ENCODE measurements at regions not wholly inside any gene's neighbourhood (a gene's known extent, or its start where the extent isn't known, plus 50 kb on each side); places are given as distances from the start of the nearest gene placed in this dataset.
"Not testable (repeated sequence)": the region's sequence is repeated elsewhere in the genome, so short reads cannot be mapped to it uniquely, and the experiment has no call there.

DNA sequence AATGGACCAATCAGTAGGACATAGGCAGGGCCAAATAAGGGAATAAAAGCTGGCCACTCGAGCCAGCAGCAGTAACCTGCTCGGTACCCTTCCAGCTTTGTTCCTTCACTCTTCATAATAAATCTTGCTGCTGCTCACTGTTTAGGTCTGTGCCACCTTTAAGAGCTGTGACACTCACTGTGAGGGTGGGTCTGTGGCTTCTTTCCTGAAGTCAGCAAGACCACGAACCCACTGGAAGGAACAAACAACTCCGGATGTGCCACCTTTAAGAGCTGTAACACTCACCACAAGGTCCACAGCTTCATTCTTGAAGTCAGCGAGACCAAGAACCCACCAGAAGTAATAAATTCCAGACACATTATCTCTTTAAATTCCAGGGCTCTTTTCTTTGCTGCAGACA lies 1922.3 kb upstream of the PCDH20 start:
- no peak for DNase-seq

DNA sequence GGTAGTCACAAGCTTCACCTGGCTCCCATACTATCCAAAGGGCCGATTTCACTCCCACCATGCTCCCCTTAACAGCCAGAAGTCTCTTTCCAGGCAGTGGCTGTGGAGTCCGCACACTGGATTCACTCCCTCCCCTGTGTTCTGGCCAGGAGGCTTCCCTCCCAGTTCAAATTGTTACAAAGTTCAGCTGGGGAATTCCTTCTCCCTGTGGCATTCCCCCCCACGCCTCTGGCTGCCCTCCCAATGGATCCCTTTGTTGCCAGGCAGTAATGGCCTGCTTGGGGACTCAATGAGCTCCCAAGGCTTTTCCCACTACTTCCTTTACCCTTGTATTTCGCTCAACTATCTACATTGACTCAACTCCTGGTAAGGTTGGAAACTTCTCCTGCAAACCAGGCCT lies 1921.4 kb upstream of the PCDH20 start:
- no peak for DNase-seq

DNA sequence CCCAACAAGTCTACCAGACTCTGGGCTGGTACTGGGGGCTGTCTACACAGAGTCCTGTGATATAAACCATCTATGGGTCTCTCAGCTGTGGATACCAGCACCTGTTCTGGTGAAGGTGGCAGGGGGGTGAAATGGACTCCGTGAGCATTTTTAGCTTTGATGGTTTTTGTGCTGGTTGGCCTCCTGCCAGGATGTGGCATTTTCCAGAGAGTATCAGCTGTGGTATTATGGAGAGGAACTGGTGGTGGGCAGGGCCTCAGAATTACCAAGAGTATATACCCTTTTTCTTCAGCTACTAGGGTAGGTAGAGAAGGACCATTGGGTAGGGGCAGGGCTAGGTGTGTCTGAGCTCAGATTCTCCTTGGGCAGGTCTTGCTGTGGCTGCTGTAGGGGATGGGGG lies 1920.9 kb upstream of the PCDH20 start:
- DNase-seq = no peak

DNA sequence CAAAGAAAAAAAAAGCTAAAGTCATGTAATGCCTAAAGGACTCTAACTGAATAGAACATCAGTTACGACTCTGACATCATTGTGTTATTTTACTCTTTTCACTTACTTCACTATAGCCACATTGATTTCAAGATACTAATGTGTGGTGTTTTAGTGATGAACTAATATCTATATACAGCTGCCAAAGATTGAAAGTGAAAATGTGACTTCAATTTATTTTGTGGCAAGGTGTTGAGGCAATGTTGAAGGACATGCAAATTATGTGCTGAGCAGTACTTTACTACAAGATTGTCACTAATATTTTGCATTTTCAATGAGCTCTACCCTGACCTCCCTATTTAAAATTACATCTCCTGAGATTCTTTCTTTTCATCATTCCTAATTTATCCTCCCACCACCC lies 1911.9 kb upstream of the PCDH20 start:
- no peak for DNase-seq

DNA sequence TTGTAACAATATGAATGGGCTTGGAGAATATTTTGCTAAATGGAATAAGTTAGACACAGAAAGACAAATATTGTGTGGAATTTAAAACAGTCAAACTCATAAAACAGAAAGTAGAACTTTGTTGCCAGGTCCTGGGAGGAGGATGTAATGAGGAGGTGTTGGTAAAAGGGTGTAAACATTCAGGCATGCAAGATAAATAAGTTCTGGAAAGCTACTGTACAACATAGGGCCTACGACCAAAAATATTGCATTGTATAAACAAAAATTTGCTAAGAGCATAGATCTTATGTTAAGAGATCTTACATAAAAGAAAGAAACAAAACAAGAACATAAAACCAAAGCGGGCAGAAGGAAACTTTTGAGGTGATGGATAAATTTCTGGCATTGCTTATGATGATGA lies 1907.8 kb upstream of the PCDH20 start:
- no peak for DNase-seq

DNA sequence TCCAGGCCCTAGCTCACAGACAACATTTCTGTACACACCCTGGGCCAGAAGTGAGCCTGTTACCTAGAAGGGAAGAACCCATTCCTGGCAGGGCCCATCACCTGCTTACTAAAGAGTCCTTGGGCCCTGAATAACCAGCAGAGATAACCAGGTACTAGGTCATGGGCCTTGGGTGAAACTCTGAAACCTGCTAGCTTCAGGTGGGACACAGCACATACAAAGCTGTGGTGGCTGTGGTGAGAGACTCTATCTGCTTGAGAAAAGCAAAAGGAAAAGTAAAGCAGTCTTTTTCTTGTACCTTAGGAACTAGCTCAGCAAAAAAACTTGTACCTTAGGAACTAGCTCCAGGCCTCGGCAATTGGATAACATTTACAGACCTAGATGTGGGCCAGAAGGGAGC lies 1895.9 kb upstream of the PCDH20 start:
- DNase-seq = no peak

DNA sequence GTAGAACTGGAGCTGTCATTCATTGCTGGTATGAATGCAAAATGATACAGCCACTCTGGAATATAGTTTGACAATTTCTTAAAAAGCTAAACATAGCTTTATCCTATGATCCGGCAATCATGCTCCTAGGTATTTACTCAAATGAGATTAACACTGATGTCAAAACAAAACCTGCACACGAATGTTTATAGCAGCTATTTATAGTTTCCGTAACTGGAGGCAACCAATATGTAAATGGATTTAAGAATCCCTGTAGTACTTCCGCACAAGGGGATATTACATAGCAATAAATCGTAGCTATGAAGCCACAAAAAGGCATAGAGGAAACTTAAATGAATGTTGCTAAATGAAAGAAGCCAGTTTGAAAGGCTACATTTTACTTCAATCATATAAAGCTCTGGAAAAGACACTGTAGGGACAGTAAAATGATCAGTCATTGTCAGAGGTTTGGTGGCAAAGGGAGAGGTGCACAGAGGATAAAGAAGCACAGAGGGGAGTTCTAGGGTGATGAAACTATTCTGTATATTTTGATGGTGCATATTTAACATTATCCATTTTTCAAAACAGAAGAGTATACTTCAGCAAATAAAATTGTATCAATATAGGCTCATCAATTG lies 1893.0 kb upstream of the PCDH20 start:
- DNase-seq = no peak

DNA sequence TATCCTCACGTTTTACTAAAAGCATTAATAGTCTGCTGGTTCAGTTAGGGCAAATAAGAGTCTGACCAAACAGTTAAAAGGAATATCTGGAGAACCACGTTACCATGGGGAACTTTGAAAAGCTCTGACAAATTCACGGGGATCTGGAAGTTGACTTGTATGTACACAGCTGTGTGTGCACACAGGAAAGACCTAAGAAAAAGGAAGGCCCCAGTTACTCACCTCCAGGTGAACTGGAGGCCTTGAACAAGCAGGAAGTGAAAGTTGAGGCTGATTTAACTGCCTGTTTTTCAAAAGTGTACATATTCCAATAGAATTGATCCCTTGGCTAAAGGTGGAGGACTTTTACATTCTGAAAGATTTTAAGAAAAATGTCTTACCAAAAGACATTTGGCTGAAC lies 1891.6 kb upstream of the PCDH20 start:
- DNase-seq = no peak

DNA sequence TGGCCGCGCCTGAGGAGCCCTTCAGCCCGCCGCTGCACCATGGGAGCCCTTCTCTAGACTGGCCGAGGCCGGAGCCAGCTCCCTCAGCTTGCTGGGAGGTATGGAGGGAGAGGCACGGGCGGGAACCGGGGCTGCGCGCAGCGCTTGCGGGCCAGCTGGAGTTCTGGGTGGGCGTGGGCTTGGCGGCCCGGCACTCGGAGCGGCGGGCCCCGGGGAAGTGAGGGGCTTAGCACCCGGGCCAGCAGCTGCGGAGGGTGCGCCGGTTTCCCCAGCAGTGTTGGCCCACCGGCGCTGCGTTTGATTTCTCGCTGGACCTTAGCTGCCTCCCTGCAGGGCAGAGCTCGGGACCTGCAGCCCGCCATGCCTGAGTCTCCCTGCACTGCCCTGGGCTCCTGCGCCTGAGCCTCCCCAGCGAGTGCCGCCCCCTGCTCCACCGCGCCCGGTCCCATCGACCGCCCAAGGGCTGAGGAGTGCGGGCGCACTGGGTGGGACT lies 1890.0 kb upstream of the PCDH20 start:
- DNase-seq = no peak

DNA sequence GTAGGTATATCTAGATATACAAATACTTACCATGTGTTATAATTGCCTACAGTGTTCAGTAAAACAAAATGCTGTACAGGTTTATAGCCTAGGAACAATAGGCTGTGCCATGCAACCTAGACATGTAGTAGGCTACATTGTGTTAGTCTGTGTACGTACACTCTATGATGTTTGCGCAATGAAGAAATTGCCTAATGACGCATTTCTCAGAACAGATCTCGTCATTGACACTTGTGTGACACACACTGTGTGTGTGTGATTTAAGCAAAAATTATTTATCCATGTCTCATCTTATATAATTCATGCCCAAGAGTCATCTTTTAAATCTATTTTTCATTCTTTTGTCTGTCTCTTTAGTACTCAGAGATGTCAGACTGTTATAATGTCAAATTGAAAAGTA lies 1888.8 kb upstream of the PCDH20 start:
- DNase-seq = no peak

DNA sequence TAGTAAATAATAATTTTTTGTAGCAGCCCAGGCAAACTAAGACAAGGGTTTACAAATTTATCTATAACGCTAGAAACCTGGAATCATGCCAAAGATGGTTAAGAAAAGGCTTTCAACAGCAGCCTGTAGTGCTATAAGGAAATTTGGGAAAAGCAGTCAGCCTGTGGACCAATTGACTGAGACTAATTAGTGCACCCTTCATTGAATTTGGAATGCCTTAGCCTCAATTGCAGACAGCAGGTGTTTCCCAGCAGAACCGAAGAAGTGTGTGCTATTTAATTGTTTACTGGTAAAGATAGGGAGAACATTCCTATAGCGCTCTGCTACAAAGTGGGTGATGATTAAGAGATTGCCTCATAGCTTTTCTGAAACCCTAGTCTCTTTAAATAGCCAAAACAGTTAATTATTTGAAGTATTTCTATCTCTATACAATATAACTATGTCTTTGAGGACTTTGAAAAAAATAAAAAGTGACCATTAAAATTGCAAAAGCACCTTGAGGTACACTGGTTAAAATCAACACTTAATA lies 1884.3 kb upstream of the PCDH20 start:
- DNase-seq = no peak

DNA sequence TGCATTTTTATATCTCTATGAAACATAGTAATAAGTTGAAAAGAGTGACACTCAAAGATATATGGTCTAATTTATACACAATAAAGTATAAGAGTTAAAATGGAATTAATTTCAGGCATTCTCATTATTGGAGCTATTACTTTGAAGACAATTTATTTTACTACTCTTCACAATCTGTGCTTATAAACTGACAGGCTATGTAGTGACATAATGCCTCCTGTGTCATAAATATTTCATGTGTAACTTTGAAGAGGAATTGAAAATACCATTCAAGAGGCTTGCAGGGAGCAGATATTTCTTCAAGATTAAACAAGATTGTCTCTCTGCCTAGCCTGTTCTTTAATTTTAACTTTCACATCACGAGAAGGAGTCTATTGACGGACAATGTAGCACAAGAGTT lies 1881.5 kb upstream of the PCDH20 start:
- DNase-seq = no peak

DNA sequence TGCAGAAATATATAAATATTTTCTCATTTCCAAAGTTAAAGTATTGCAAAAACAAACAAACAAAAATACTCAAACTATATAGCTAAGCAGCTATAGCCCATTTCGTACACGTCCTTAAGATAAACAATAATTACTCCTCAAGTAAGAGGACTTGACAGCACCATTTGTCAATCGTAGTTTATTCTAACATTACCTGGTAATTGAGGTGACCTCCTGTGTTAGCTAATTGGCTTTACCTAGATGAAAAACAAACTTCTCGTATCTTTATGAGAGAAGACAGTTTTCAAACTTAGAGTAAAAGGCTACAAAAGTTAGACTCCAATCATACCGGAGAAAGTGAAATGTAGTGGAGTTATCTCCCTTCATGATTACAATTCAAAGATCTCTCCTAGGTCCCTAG lies 1876.1 kb upstream of the PCDH20 start:
- DNase-seq = no peak

DNA sequence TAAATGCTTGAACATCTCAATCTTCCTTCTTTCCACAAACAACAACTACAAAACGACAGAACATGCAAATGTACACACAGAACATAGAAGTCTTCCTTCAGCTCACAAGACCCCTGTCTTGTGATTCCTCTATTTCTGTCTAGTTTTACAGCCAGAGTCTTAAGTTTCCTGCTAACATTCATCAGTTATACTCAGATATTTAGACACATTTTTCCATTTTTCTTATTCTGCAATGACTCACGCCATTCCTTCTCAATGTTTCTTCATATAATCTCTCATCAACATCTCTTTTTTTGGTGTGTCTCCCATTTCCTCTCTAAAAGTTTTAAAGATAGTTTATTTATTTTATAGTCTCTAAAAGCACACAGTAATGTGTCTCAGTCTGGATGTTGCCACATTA lies 1872.9 kb upstream of the PCDH20 start:
- DNase-seq = peak; percentile 40

DNA sequence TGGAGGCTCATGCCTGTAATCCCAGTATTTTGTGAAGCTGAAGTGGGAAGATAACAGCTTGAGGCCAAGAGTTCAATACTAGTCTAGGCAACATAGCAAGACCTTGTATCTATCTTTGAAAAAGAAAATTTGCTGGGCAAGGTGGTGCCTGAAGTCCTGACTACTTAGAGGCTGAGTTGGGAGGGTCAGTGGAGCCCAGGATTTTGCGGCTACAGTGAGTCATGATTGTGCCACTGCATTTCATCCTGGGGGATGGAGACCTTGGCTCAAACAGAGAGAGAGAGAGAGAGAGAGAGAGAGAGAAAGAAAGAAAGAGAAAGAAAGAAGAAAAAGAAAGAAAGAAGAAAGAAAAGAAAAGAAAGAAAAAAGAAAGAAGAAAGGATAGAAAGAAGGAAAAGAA lies 1872.3 kb upstream of the PCDH20 start:
- DNase-seq = no peak

DNA sequence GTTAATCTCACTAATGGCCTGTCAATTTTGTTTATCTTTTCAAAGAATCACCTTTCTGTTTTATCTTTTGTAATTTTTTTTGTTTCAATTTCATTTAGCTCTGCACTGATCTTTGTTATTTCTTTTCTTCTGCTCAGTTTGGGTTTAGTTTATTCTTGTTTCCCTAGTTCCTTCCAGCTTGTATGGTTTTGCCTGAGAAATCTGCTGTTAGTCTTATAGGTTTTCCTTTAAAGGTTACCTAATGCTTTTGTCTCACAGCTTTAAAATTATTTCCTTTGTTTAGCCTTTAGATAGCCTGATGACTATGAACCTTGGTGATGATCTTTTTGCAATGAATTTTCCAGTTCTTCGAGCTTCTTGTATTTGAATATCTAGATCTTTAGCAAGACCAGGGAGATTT lies 1869.8 kb upstream of the PCDH20 start:
- no peak for DNase-seq

DNA sequence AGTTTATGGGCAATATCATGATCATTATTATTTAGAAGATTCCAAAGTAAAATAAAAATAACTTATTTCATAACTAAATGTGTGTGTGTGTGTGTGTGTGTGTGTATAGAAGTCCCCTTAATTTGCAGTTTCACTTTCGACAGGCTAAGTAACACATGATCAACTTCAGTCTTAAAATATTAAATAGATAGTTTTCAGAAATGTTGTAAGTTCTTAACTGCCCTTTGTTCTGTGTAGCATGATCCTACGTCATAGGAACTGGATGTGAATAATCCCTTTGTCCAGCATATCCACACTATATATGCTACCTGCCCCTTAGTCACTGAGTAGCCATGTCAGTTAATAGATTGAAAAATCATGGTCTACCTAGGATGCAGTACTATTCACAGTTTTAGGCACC lies 1863.5 kb upstream of the PCDH20 start:
- no peak for DNase-seq

DNA sequence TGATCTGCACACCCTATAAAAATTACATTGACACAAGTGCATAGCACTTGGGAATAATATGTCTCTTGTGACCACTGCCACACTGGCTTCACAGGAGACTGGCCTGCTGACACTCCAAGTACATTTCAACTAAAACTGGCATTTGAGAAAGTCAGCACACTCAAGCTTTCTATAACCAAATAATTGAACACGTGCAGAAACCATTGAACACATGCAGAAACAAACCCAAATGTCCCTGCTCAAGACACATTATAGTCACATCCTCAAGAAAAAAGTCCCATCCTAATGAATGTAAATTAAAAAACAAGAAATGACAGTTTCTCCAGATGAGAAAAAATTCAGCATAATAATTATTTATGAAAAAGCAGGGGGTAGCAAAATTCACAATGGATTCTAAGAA lies 1859.1 kb upstream of the PCDH20 start:
- no peak for DNase-seq

DNA sequence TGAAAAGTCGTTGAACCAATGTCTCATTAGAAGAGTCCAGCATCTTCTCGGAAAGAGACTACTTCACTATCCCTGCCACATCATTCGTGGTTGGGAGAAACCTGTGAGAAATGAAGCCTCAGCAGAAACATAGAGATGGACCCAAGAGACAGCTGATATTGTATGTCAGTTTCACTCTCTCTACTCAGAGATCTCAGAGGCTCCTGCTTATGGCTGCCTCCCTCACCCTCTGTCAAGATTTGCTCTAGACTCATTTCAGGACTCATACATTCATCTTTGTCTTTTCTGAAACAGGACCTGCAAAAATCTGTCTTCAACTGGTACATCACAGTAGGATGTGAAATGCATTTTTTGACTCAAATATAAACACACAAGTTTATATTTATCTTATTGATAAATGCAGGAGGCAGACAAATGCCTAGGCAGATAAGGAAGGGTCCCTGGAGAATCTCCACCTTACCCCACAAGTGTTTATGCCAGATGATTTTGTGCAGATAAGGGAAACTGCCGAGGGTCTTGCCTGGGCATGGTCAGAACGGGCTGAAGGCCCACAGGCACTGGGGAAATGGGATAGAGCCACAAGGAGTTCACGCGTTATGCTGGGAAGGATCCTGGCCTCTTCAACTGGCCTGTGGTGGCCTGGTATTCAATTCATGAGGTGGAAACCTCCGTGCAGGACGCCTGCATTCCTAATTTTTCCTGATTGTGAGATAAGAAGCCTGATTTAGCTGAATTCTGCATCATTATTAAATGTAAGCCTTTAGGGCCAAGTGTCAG lies 1834.0 kb upstream of the PCDH20 start:
- no peak for DNase-seq

DNA sequence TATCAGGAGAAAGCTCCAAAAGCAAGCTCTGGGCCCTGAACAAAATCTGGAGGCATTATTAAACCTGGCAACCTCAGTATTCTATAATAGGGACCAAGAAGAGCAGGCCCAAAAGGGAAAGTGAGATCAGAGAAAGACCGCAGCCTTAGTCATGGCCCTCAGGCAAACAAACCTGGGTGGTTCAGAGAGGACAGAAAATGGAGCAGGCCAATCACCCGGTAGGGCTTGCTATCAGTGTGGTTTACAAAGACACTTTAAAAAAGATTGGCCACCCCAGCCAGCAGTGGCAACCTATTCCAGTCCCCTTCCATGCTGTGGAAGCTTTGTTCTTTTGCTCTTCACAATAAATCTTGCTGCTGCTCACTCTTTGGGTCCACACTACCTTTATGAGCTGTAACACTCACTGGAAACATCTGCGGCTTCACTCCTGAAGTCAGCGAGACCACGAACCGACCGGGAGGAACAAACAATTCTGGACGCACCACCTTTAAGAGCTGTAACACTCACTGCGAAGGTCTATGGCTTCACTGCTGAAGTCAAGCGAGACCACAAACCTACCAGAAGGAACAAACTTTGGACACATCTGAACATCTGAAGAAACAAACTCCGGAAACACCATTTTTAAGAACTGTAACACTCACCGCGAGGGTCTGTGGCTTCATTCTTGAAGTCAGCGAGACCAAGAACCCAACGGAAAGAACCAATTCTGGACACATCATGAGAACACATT lies 1821.2 kb upstream of the PCDH20 start:
- DNase-seq = not testable (repeated sequence)

DNA sequence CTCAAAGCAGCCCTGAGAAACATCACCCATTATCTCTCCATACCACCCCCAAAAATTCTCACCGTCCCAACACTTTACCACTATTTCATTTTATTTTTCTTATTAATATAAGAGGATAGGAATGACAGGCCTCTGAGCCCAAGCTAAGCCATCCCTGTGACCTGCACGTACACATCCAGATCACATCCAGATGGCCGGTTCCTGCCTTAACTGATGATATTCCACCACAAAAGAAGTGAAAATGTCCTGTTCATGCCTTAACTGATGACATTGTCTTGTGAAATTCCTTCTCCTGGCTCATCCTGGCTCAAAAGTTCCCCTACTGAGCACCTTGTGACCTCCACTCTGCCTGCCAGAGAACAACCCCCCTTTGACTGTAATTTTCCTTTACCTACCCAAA lies 1802.9 kb upstream of the PCDH20 start:
- DNase-seq = not testable (repeated sequence)

DNA sequence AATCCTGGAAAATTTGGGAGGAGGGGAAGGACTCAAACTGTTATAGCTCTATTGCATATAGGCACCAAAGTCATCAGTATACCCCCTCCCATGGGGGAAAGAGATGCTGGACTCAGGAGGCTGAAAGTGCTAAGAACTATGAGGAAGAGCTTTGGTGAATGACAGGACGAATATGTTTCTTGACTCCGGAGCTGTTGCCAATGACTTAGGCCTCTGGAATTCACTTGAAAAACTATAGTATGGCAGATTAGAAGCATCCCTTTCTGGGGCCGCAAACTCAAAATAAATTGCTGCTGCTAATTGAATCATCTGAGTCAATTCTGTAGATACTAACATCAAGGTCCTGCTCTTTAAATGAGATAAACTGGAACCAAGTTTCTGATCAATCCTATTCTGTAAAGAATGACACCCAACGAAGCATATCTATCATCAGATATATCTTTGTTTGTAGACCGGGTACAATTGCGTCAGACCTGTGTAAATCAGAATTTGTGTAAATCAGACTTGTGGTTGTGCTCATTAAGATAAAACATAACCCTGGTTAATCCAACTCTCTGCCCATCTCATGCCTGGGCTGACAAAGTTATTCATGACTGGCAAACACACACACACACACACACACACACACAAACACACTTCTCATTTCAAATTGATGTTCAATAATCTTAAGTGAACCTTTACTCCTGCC lies 1793.8 kb upstream of the PCDH20 start:
- no peak for DNase-seq

DNA sequence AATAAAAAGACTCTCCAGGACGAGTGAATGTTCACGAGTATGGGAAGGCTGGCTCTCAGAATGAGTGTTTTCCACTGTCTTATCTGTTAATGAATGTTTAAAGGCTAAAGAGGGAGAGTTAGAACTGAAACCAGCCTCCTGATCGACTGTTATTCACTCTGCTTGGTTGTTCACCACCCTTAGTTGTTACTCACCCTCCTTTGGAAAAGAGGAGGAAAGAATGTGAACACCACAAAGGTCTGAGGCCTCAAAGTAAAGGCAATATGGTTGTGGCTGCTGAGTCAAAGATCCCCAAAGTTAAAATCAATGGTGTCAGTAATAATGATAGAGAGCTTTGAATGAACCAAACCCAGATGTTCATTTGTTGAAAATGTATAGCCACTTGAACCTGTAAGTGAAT lies 1793.2 kb upstream of the PCDH20 start:
- DNase-seq = no peak

Measured in amniotic stem cell (primary cell).